Left hindlimb (tissue), 1 donor: ENCODE measurements at regions not wholly inside any gene's neighbourhood (a gene's known extent, or its start where the extent isn't known, plus 50 kb on each side); places are given as distances from the start of the nearest gene placed in this dataset.
A peak's percentile ranks its signal among the peaks of the same experiment; 100 is the strongest.
"Not testable (repeated sequence)": the region's sequence is repeated elsewhere in the genome, so short reads cannot be mapped to it uniquely, and the experiment has no call there.

Source experiments
- DNase-seq: peaks from one replicate; pipeline ENCODE4 v3.0.0-alpha.2; 2018

DNA sequence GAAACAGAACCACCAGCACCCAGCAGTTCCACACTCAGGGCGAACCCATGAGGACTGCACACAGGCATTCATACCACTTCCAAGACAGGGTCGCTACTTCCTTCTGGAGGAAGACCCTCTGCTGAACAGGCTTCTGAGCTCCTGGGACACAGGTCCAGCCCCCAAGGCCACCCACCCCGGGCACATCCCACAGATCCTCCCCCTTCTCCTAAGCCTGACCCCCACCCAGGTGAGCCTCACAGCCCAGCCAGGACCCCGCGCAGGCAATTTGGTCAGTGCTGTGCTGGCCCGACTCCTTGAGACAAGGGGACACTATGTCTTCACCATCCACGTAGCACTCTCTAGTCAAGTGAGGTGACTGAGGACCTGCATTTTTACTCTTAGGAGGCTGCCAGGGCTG lies 5382.7 kb upstream of the TPTE start:
- DNase-seq, result peak; percentile 14

DNA sequence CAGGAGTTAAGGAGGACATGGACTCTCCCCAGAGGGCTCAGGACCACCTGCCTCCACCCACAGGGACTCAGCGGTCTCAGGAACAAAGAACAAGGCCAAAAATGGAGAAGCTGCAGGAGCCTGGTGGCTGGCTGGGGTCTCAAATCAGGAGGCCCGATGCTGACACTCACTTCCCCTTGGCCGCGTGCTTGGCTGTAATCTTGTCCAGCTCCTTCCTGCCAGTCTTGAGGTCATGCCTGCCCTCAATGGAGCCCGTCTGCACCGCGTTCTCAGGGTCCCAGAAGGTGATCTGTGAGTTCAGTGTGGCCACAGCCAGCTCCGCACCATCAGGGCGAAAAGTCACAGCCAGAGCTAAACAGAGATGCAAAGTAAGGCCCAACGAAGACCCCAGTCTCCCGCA lies 5381.9 kb upstream of the TPTE start:
- DNase-seq, result not testable (repeated sequence)

DNA sequence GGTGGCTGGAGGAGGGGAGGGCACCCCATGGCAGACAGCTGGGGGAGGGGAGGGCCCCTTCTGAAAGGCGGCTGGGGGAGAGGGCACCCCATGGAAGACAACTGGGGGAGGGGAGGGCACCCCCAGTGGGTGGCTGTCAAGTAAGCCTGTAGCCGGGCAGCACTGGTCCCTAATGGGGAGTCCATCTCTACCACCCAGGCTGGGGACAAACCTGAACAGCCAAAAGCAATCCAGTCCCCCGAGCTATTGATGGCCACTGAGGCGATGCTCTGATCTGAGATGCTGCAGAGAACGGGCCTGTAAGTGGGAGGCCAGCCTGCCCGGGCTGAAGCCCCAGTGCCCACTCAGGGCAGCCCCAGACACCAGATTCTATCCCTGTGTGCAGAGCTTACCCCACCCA lies 5378.4 kb upstream of the TPTE start:
- DNase-seq, result not testable (repeated sequence)

DNA sequence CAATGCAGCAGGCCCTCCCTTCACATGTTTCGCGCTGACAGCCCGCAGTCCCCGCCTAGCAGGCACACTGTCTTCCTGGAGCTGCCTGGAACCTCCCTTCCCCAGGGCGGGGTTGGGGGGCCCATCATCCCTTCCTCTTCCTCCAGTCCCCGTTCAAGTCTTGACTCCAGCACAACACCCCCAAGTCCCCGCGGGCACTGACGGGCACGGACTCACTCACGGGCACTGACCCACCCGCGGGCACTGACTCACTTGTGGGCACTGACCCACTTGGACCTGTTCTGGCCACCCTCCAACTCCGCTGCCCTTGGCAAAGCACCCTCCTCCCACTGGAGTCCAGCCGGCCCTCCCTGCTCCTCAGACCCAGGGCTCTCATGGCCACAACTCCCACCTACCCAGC lies 5376.7 kb upstream of the TPTE start:
- DNase-seq, result not testable (repeated sequence)

DNA sequence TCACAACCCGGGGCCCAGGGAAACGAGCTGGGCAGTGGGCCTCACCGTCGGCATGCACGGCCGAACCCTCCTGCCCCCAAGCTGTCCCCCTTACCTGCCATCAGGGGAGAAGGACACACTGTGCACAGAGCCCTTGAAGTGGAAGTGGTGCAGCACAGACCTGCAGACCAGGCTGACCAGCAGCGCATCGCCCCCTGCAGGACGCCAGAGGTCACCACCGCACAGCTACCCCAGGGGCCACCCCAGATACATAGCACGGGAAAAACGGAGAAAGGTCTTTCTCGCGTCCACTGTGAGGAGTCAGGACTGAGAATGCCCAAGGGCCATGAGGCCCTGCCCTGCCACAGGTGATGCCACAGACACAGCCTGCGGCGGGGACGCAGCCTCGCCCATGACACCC lies 5373.7 kb upstream of the TPTE start:
- DNase-seq, result not testable (repeated sequence)

DNA sequence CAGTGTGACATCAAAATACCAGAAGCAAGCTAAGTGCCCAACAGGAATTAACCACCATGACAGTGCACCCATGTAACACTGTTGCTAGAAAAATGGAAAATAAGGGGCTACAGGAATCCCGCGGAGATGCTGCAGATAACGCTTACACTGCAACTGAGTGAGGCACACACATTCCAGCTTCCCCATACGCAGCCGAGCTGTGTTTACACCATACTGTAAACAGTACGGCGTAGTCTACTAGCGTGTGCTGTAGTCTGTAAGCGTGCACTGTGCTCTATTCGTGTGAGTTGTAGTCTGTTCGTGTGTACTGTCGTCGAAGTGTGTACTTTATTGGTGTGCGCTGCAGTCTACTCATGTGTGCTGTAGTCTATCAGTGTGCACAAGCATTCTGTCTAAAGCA lies 5372.2 kb upstream of the TPTE start:
- DNase-seq, result not testable (repeated sequence)

DNA sequence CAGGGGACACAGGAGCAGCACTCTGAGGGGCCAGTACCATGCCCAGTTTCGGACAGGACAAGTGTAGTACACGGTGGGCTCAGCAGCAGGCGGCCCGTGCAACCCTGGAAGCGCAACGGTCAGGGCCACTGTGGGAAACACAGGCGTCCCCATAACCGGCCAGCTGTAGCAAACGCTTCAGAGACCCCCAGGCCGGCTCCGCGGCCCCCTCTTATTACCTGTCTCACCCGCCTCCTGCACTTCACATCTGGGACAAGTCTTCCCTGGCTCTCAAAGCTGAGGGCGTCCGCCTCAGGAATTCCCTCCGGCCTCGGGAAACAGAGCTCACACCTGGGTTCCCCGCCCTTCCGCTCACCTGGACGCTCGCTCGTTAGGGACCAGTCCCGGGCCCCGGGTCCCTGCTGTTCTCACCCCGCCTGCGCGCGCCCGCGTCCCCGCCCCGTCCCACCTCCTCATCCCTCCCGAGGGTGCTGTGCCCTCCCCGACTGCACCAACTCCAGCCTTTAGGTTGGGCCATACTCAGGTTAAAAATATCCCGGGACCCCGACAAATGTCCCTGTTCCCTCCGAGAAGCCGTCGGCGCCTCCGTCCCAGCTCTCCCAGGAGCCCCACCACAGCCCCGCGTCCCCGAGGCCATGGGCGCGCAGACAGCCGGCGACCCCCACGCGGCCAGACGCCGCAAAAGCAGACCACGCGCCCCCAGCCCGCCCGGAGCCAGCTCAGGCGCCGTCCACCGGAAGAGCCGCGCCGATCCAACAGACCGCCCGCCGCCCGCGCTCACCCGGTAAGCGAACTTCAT lies 5367.3 kb upstream of the TPTE start:
- DNase-seq, result not testable (repeated sequence)

DNA sequence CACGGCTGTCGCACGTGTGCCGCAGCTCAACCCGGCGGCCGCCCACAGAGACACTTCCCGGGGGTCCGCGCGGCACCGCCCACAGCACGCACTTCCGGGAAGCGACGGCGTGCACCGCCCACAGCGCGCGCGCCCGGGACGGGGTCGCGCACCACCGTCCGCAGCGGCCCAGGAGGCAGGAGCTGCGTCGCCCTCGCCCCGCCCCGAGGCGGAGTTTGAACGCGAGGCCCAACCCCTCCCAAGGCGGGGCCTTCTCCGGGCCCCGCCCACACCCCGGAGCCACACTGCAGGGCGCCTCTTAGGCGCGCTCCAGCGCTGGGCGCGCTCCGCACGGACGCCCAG lies 5366.8 kb upstream of the TPTE start:
- DNase-seq, result peak; percentile 89

DNA sequence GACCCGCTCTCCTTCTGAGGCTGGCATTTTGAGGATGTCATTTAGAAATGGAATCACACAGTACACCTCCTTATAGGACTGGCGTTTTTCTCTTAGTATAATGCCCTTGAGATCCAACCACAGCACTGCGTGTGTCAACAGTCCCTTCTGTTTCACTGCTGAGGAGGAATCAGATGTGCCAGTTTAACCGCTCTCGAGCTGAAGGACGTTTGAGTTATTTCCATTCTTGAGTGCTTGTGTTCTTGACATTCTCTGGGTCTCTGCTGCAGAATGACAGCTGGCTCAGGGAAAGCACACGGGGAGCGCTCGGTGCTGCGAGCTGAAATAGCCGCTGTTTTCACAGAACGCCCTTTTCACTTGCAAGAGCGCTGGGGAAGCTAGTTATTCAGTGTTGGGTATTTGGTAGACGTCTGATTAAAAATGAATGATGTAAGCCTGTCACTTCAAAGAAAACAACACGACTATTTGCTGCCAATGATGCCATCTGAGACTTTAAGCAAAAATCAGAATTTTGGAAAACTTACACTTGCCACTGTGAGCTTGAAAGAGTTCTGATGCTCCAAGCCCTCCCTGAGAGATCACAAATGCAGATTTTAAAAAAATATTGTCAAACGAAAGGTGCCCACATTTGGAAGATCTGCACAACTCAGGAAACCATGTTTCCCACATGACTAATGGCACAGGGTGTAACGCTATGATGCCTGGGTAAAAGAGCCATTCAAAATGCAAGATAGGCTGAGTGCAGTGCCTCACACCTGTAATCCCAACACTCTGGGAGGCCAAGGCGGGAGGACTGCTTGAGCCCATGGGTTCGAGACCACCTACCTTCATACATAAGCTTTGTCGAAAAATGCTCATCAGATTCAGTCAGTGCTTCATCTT lies 5358.4 kb upstream of the TPTE start:
- DNase-seq, result not testable (repeated sequence)

DNA sequence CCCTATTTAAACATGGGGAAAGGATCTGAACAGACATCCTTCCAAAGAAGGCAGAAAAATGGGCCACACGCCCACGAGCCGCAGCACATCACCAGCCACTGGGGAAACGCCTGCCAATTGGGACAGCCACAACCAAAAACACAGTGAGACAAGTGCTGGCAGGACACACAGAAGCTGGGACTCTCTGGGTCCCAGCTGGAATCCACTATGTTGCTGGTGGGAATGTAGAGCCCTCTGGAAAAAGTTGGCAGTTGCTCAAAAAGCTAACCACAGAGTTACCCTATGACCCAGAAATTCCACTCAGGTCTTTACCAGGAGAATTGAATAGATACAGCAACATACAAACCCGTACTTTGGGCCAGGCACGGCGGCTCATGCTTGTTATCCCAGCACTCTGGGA lies 5355.6 kb upstream of the TPTE start:
- not testable (repeated sequence) for DNase-seq
